Inflammatory macrophage (primary cell): ENCODE measurements at regions not wholly inside any gene's neighbourhood (a gene's known extent, or its start where the extent isn't known, plus 50 kb on each side); places are given as distances from the start of the nearest gene placed in this dataset.

ENCODE experiments used
- DNase-seq, 2 donors: peaks; one replicate each; pipeline ENCODE4 v3.0.0-alpha.2; 2020 to 2022

DNA sequence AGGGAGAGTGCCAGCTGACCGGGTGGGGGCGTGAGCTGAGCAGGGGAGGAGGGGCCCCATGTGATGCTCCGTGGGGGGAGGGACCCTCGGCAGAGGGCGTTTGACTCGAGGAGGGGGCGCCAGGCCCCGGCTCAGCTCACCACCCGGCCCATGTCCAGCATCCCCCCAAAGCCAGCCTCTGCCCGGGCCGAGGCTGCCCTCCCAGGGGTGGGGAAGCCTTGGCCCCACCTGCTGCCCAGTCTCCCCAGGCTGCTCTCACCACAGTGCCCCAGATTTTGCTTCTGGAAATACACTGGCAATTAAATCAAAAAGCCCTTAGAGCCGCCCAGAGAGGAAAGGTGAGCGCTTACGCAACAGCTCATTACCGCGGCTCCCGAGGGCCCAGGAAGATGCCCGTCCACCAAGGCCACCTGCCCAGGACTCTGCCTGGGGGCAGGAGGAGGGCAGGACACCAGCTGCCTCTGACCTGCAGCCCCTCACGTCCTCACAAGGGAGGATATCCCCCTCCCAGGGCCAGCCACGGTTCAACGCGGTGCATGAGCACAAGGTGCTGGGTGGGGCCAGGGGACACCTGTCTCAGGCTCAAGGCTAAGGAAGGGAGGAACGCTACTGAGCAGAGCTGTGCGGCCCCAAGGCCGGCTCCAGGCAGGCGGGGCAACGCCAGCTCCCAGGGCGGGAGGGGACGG is 70.0 kb upstream of the INPP5A start:
- DNase-seq, result no peak

- DNase-seq, result no peak
Observed at GRCh38 chr10:132468216-132468615, 69.4 kb upstream of the INPP5A start.

GRCh38 chr10:132468651-132469050 is 68.9 kb upstream of the INPP5A start:
- no peak for DNase-seq

GRCh38 chr10:132469197-132469884 is 68.2 kb upstream of the INPP5A start:
- no peak for DNase-seq

- no peak for DNase-seq
Observed at GRCh38 chr10:132470410-132471124, 67.0 kb upstream of the INPP5A start.

DNA sequence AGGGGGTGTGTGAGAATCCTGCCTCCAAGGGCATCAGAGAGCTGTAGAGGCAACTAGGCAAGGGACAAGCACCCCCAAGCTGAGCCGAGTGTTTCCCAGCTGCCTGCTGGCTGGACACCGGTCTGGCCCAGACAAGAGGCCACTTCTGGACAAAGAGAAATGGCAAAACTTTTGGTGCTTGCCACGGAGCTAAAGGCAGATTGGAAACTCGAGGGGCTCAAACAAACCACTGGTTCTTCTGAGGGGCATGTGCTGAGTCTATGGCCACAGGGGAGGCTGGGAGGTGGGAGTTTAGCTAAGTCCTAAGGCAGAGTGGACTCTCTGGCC is 66.5 kb upstream of the INPP5A start:
- DNase-seq, result no peak

GRCh38 chr10:132471484-132471883 is 66.1 kb upstream of the INPP5A start:
- DNase-seq, result no peak

- DNase-seq, result no peak
Observed at GRCh38 chr10:132475086-132475485, 62.5 kb upstream of the INPP5A start.

DNA sequence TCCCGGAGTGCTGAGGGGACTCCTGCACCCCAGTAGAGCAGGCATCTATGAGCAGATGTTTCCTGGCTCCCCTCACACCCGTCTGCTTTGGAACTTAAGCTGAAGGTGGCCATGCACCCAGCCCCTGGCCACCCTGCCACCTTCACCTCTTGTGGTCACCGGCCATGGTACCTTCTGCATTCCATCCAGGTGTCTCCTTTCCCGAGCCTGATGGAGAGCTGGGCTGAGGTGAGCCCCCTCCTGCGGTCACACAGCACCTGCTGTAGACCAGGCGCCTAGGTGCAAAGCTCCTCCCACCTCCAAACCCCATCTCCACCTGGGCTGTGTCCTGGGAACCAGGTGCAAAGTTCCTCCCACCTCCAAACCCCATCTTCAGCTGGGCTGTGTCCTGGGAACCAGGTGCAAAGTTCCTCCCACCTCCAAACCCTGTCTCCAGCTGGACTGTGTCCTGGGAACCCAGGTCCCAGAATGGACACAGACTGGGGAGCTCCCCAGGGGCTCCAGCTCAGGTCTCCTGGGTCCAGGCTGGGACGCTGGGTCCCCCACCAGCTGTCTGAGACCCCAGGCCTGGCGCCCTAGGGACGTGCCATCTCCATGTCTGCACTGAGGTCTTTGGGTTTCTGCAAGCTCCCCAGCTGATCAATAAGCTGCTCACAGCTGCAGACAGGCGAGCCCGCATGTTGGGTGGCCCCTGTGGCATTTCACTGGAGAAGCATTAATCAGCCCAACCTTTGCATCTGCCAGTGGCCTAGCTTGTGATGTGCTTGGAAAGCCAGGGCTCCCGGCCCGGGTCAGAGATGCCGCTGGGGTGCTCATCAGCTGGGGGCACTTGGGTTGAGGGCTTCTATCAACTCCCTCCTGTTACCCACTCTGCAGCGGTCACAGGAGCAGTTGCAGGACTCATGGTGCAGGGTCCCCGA is 61.2 kb upstream of the INPP5A start:
- no peak for DNase-seq

GRCh38 chr10:132477066-132477397 is 60.6 kb upstream of the INPP5A start:
- no peak for DNase-seq

DNA sequence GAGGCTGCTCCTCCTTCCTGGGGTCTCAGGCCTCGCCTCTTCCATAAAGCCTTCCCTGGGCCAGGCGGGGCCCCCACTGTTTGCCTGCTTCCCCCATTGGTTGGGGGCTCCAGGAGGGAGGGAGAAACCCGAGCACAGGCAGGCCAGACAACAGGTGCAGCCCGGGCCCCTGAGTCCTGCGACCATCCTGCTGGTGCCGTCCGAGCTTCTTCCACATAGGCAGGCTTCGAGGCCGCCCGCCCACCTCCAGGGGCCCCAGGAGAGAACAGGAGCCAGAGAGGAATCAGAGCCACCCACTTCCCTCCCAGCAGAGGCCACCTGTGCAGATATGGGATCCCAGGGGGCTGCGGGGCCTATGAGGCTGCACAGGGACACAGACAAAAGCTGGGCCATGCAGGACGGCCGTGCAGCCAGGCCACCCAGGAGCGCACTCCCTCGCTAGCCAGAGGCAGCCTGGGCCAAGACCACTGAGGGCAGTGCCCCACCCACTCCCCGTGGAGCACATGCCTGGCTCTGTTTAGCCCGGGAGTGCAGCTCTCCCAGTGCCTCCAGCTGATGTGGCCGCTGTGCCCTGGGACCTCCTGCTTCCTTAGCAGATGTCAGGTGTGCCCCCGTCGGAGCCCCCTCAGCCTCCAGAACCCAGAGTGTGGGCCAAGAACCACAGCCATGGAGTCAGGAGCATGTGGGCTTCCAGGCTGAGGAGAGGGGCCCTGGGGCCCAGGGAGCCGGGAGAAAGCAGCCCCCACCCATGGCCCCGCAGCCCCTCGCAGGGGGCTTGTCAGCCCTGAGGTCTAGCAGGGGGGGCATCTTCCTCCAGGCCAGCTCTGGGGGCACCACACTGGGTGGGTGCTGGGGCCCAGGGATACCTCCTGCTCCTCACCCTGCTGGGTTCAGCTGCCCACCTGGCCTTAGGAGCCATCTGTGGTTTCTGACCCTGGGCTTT is 59.9 kb upstream of the INPP5A start:
- no peak for DNase-seq

DNA sequence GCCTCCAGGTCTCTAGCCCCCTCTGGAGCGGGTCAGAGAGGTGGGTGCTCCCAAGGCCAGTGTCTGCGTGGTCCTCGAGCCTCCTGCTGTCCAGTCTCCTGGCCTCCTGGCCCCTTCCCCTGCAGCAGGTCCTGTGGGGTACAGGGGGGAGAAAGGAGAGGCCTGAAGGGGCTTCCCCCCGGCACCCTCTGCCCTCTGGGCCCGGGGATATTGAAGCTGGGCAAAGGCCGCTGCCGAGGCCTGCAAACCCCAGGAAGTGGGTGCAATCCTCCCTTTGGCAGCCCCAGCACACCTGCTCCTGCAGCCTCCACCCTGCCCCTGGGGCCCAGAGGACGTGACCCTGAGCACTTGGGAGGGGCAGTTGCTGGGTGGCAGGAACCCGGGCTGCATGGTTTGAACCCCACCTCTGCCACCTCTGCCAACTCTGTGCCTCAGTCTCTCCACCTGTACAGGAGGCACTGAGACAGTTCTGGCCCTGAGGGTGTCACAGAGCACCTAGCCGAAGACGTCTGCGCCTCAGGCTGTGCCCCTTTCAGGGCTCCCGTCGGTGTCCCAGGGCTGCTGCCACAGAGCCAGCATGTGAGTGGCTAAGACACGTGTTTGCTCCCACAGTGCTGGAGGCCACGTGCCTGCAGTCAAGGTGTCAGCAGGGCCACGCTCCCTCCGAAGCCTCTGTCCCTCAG is 59.1 kb upstream of the INPP5A start:
- no peak for DNase-seq

DNA sequence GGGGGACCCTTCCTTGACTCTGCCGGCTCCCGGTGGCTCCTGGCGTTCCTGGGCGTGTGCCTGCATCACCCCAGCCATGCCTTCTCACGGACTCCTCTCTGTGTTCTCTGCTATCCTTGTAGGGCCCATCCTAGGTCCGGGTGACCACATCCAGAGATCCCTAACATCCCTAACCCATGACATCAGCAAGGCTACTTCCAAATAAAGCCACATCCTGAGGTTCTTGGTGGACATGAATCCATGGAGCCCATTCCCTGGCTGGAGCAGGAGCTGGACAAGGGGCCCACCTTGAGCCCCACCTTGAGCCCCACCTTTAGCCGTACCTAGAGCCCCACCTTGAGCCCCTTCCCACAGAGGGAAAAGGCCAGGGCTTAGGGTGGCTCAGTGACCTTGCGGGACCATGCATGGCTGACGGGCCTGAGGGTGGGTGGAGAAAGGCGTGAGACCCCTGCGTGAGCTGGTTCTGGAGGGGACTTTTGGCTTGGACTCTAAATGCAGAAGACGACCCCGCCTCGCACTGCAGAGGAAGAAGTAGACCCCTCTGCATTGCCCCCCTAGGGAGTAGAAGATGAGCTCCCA is 58.5 kb upstream of the INPP5A start:
- DNase-seq, result no peak

- no peak for DNase-seq
Observed at GRCh38 chr10:132479603-132480221, 57.9 kb upstream of the INPP5A start.

GRCh38 chr10:132480356-132480755 is 57.2 kb upstream of the INPP5A start:
- no peak for DNase-seq

DNA sequence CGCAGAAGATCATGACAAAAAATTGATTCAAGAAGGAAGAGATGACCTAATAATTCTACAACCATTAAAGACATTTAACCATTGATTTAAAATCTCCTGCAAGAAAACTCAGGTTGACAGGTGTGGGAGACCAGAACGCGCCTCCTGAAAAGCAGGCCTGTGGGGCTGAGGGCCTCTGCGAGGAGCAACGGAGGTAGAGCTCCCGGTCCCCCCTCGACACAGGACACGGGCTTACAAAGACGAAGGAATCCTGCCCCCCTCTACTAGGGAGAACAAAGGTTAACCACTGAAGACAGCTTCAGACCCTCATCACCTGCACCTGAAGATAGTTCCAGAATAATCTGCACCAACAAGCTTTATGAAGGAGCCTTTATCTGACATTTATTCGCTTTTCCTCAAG is 55.9 kb upstream of the INPP5A start:
- no peak for DNase-seq

GRCh38 chr10:132482090-132482800 is 55.3 kb upstream of the INPP5A start:
- DNase-seq, result peak in 1 of 2 donors; percentile 72

DNA sequence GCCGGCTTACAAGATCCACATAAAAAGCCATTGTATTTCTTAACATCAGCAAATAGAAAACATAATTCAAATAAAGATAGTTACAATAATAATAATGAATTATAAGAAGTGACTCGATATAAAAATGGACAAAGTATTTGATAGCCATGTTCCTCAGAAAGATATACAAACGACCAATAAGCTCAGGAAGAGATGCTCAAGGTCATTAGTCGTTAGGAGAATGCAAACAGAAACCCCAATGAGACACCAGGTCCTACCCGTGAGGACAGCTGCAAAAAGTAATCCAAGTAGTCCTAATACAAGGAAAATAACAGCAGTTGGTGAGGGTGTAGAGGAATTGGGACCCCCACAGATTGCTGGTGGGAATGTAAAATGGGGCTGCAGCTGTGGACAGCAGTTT is 54.2 kb upstream of the INPP5A start:
- no peak for DNase-seq

- no peak for DNase-seq
Observed at GRCh38 chr10:132484922-132485321, 52.7 kb upstream of the INPP5A start.

- DNase-seq, result no peak
Observed at GRCh38 chr10:132485391-132485790, 52.2 kb upstream of the INPP5A start.
